CD4-positive, alpha-beta T cell treated with Interleukin-15 for 4 hours (primary cell): ENCODE measurements at regions not wholly inside any gene's neighbourhood (a gene's known extent, or its start where the extent isn't known, plus 50 kb on each side); places are given as distances from the start of the nearest gene placed in this dataset.
"Not testable (repeated sequence)": the region's sequence is repeated elsewhere in the genome, so short reads cannot be mapped to it uniquely, and the experiment has no call there.

ENCODE experiments used
- DNase-seq: peaks from one replicate; pipeline ENCODE4 v3.0.0-alpha.2; 2020; ENCODE audit warnings: low spot score

GRCh38 chr1:213596729-213597128 is 391.0 kb upstream of the PROX1 start:
- no peak for DNase-seq

DNA sequence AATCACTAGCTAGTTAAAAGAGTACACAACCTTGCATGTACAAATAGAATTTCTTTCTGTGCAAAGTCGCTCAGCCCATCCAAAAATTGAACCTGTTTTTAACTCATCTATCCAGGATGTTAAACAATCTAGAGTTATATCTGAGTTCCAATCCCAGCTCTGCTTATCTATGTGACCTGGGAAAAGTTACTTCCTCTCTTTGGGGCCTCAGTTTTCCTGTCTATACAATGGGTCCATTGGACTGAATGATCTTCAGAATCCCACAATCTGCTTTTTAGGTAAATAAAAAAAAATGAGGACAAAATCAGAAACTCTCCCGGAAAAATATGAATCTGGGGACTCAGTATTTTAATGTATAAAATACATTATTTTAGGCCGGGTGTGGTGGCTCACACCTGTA is 389.5 kb upstream of the PROX1 start:
- DNase-seq, result no peak

GRCh38 chr1:213600879-213601278 is 386.9 kb upstream of the PROX1 start:
- DNase-seq, result no peak

DNA sequence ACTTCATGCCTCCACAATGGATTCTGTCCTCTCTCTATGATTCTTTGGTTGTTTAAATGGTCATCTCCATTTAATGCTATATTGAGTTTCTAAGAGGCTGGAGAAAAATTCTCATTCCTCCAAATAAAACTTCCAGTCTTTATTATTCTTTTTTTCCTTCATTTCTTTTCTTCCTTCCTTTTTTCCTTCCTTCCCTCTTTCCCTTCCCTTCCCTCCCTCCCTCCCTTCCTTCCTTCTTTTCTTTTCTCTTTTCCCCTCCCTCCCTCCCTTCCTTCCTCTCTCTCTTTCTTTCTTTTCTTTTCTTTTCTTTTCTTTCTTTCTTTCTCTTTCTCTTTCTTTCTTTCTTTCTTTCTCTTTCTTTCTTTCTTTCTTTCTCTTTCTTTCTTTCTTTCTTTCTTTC is 386.1 kb upstream of the PROX1 start:
- not testable (repeated sequence) for DNase-seq

DNA sequence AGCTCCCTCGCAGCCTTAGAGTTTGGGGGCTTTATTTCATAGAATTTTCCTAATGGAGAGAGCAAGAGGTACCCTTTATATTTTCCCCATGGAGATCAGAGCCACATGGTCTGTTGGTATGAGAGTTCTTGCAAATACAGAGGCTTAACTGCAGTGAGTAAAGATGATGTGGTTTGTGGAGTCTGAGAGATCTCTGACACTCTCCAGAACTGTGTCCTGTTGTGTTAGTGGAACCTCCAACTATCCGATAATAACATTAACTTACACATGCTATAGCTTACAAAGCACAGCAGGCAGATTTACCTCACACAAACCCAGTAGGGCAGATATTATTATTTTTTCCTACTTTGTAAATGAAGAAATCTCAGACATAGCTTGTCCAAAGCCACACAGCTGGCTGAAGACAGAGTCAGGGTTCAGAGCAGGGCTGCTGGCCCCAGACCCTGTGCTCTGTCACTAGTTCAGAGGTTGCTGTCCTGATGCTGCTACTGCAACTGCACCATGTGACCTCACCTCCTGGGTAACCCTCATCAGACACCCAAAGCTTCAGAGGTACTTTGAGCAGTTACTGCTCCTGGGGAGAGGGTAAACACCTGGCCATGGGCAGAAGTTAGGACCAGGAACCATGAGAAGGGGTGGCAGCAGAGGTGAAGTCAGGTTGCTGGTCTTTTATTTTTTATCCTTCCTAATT is 384.8 kb upstream of the PROX1 start:
- DNase-seq, result no peak

DNA sequence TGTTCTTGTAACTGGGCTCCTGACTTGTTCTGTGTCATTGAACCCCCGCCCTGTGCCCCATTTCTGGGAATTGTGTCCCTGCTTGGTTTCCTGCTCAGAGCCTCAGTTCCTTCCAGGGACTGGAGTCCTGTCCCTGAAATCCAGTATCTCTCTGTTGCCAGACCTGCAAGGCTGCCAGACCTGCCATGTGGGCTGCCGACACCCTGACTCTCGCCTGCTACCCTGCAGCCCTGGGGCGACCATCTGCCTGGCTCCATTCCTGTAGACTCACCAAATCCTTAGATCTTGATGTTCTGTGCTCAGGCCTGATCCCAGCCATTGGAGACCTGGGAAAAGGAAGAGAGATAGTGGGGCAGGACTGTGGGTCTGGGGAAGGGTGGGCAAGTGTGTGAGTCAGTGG is 383.3 kb upstream of the PROX1 start:
- no peak for DNase-seq

GRCh38 chr1:213605732-213606131 is 382.0 kb upstream of the PROX1 start:
- DNase-seq, result no peak

DNA sequence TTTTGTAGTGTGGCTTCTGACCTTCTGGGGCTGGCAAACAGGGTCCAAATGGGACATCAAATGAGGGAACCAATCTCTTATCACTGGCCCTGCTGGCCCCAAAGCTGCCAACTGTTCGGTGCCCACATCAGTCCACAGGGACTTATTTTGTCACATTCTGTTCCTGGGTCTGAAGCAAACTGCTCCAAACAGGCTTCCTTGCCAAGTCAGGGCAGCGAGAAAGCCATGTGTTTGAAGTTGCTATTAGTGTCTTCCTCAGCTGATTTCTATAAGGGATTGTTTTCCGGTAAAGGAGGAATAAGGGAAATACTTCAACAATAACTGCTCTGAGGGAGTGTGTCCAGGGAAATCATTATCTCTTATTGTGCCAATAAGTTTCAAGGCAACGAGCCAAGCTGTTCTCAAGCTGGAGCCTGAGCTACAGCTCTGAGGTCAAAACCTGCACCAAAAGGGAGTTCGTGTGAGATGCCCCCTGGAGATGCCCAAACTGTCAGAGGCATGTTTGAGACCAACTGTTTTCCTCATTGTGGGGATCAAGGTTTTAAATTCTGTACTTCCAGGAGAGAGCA is 381.4 kb upstream of the PROX1 start:
- DNase-seq, result no peak

DNA sequence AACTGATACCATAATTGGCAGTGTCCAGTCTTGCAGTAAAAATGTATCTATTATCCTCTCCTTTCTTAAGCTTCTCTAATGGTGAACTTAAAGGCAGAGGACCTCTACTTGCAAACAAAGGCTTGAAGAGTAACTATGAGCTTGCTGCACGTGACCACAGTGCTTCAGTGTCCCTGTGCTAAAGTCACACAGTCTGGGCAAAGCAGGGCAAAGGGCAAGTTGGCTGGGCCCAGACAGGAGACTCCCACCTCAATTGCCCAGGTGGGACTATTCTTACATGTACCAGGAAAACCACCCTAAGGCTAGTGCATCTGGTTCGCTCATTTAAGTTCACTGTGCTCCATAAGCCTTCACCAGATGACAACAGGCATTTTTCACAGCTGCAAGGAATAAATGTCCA is 374.2 kb upstream of the PROX1 start:
- DNase-seq, result no peak

GRCh38 chr1:213615226-213615916 is 372.4 kb upstream of the PROX1 start:
- DNase-seq, result no peak

DNA sequence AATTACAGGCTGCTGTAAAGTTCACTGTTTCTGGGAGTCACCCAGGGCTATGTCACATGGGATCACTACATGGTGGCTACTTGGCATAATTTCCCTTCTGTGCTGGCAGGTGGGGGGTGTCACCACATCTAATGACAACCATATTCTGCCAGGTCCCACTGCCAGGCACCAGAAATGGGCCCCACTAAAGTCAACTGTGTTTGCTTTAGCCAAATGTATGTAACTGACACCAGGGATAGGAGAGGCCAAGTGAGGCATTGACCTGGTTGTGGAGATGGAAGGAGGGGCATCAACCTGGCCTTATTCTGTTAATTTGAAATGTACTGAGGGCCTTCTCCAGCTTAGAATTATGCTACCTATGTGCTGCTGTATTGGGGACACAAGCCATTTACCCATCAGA is 370.6 kb upstream of the PROX1 start:
- DNase-seq, result no peak

DNA sequence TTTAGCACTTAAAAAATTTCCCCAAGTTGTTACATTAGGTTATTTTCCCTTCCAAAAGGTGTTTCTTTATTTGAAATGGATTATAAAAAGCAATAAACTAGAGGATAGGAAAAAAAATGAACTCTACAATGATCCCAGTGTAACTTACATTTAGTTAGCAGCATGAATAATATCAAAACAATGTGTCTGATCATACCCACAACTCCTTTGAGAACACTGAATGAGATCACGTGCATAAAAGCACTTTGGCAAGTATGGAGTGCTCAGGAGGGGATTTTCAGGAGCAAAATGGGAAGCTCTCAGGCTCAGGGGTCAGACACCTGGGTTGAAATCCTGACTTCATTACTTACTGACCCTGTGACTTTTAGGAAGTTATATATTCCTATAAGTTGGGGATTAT is 369.7 kb upstream of the PROX1 start:
- DNase-seq, result no peak

- no peak for DNase-seq
Observed at GRCh38 chr1:213619026-213619425, 368.7 kb upstream of the PROX1 start.

- no peak for DNase-seq
Observed at GRCh38 chr1:213621077-213621476, 366.7 kb upstream of the PROX1 start.

DNA sequence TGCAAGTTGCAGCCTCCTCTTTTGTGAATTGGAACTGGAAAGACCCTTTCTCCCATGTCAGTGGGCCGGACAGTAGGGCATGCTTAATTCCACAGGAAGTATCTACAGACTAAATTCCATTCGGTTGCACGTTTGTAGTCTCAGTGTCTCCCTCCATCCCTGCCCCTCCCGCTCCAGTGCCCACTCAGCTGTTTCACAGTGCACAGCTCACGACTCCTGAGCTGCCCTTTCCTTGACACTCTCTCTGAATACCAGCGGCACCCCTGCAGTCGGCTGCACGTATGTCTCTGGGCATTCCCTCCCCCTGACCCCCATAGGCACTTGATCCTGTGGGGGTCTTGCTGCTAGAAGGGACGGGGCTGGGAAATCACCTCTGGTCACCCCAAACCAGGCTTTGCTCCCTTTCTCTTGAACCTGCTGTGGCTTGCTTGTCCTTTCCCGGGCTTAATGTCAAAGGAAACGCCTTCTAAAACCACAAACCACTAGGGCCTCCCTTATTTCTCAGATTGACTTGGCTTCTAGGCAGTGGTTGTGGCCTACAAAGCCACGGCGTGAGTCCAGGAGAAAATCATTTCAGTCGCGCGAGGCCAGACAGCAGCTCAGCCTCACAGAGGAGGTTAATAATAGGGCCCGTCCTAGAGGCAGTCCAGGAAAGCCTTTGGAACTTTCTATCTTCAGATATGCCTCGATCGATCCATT is 365.3 kb upstream of the PROX1 start:
- no peak for DNase-seq

DNA sequence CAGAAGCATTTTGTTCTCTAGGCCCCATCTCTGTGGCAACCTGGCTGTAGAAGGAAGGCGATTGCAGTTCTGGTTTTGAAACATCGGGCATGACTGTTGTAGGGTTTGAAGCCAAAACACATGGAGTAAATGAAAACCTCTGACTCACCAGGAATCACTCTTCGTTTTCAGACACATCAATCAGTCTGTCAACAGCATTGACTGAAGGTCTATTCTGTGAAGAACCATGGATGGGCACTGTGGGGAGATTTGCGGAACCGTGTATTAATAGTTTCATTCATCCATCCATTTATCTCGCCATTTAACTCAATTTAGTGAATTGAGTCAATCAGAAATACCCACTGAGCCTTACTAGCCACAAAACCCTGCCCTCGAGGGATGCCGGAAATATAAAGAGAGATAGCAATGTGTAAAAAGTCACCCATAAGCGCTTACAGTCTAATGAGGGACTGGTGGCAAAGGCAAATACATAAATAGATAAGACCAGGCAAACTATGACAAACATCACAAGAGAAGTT is 364.6 kb upstream of the PROX1 start:
- DNase-seq, result no peak

GRCh38 chr1:213623862-213624261 is 363.9 kb upstream of the PROX1 start:
- no peak for DNase-seq

- DNase-seq, result not testable (repeated sequence)
Observed at GRCh38 chr1:213636778-213637177, 351.0 kb upstream of the PROX1 start.

- DNase-seq, result no peak
Observed at GRCh38 chr1:213641312-213641711, 346.5 kb upstream of the PROX1 start.

DNA sequence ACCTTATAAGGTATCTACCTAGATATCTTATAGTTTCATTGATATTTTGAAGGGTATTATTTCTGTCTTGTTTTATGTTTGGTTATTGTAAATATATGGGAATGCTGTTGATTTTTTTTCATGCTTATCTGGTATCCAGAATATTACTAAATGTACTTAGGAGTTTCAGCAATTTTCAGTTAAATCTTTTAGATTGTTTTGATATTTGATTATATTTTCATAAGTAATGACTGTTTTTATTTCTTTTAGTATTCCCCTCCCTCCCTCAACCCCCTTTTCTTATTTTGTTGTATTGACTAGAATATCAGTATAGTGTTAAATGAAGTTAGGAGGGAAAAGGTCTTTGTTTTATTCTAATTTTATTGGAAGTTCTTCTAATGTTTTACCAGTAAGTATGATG is 344.4 kb upstream of the PROX1 start:
- no peak for DNase-seq

DNA sequence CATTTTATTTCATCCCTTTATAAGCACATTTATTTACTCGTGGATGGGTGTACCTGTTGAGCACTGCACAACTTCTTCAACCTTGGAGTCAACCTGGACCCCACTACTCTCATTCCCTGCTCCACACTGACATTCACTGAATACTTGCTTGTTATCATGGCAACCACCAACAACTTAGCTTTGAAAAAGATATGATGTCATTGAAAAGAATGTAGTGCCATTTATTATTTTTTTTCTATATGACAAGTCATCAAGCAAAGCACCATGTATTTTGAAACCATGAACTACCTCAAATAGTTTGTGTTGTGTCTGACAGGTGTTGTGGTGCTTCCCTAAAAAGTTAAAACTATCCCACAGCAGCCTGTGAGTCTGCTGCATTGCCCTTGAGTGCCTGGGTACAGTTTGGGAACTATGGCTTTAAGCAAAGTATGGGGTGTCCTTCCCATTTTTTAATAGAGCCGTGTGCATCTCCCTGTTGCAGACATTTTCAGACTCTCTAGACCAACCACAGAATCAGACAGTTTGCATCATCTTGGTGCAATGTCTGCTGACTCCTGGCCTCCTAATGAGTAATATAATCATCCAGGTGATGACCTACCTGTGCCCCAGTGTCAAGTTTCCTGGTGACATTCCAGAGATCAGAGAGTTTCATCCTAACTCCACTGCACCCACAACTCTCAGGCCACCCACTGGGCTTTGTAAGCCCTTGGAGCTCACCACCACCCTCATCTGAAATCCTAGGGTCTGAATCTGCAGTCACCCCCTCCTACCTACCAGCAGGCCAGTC is 339.7 kb upstream of the PROX1 start:
- no peak for DNase-seq

- no peak for DNase-seq
Observed at GRCh38 chr1:213649373-213649772, 338.4 kb upstream of the PROX1 start.
